H1 (cell line): ENCODE measurements at regions not wholly inside any gene's neighbourhood (a gene's known extent, or its start where the extent isn't known, plus 50 kb on each side); places are given as distances from the start of the nearest gene placed in this dataset.

Experiments used
- CTCF ChIA-PET: fragments of 300-600 bp; sonication (Branson Sonifier 250); formaldehyde crosslinking; loops from one replicate; lab custom pipeline; 2021; ENCODE audit not compliant: partially characterized antibody; lab: Charles Lee
- POLR2A ChIA-PET: fragments of 300-600 bp; sonication (Branson Sonifier 250); formaldehyde crosslinking; loops from one replicate; lab custom pipeline; 2021; ENCODE audit warnings: inconsistent platforms; ENCODE audit not compliant: partially characterized antibody; lab: Charles Lee
- DNase-seq, 2 experiments: peaks; one replicate each; pipeline versions ENCODE4 v3.0.0 to v3.0.0-alpha.2; 2010 to 2022; ENCODE audit warnings: low spot score in 2 of 2, low read depth in 1 of 2, mixed read lengths in 1 of 2
- FAIRE-seq: peaks from 2 replicates; lab custom pipeline; 2011; peaks lifted over from hg19 to GRCh38; lab: Jason Lieb, UNC
- H2AFZ ChIP-seq: 2 replicates; pipeline ENCODE4 v1.8.1; 2012; ENCODE audit warnings: low read length, inconsistent platforms
- H2AK5ac ChIP-seq: 2 replicates; pipeline ENCODE4 v1.6.1; 2013; ENCODE audit warnings: low read depth, low read length
- H2BK120ac ChIP-seq: replicated peaks from 2 replicates; pipeline ENCODE3; 2013; ENCODE audit warnings: low read depth, low read length, inconsistent platforms
- H2BK12ac ChIP-seq: 2 replicates; pipeline ENCODE4 v1.6.1; 2013; ENCODE audit warnings: low read depth, low read length
- H2BK15ac ChIP-seq: 2 replicates; pipeline ENCODE4 v1.6.1; 2013; ENCODE audit warnings: low read length
- H2BK20ac ChIP-seq: 2 replicates; pipeline ENCODE4 v1.6.1; 2013; ENCODE audit warnings: low read length
- H2BK5ac ChIP-seq: 2 replicates; pipeline ENCODE4 v1.6.1; 2013; ENCODE audit warnings: low read depth, low read length
- H3K14ac ChIP-seq: 2 replicates; pipeline ENCODE4 v1.6.1; 2013; ENCODE audit warnings: inconsistent platforms; ENCODE audit not compliant: insufficient read length
- H3K18ac ChIP-seq: 2 replicates; pipeline ENCODE4 v1.6.1; 2013; ENCODE audit warnings: low read length; ENCODE audit errors: extremely low read depth
- H3K23ac ChIP-seq: 2 replicates; pipeline ENCODE4 v1.6.1; 2013; ENCODE audit warnings: inconsistent platforms; ENCODE audit not compliant: insufficient read length
- H3K23me2 ChIP-seq: 2 replicates; pipeline ENCODE4 v1.6.1; 2013; ENCODE audit warnings: low read depth, low read length
- H3K27ac ChIP-seq: 2 replicates; pipeline ENCODE4 v1.6.1; 2011; ENCODE audit warnings: low read depth, low read length, inconsistent platforms
- H3K27me3 ChIP-seq, 4 experiments: replicated peaks in 1 of 4; 1 replicate in 1 of 4; 2 replicates in 3 of 4; pipeline versions ENCODE4 v1.6.1 to v1.8.1; 2011 to 2013; ENCODE audit warnings: low read length in 3 of 4, mild to moderate bottlenecking in 3 of 4, inconsistent platforms in 2 of 4, mixed read lengths in 2 of 4, moderate library complexity in 1 of 4; ENCODE audit not compliant: control insufficient read depth in 3 of 4, insufficient read depth in 3 of 4; ENCODE audit errors: extremely low read depth in 1 of 4
- H3K36me3 ChIP-seq, 4 experiments: 2 replicates each; pipeline versions ENCODE4 v1.6.1 to v1.8.1; 2011 to 2013; ENCODE audit warnings: mild to moderate bottlenecking in 4 of 4, low read length in 3 of 4, moderate library complexity in 2 of 4, control low read depth in 1 of 4, inconsistent platforms in 1 of 4; ENCODE audit not compliant: insufficient read depth in 4 of 4, control insufficient read depth in 2 of 4
- H3K4ac ChIP-seq: replicated peaks from 2 replicates; pipeline ENCODE3; 2013; ENCODE audit warnings: low read length, low read depth, mixed read lengths, inconsistent platforms; ENCODE audit not compliant: insufficient read length
- H3K4me1 ChIP-seq, 4 experiments: replicated peaks in 1 of 4; 1 replicate in 1 of 4; 2 replicates in 3 of 4; pipeline versions ENCODE4 v1.6.1 to v1.8.1; 2011 to 2013; ENCODE audit warnings: low read length in 3 of 4, inconsistent platforms in 2 of 4, mixed read lengths in 1 of 4; ENCODE audit not compliant: insufficient read depth in 4 of 4, control insufficient read depth in 3 of 4
- H3K4me2 ChIP-seq, 2 experiments: 2 replicates each; pipeline versions ENCODE4 v1.6.1 to v1.8.1; 2011 to 2013; ENCODE audit warnings: low read depth in 2 of 2, low read length in 2 of 2, control low read depth in 1 of 2, inconsistent platforms in 1 of 2, mild to moderate bottlenecking in 1 of 2; ENCODE audit not compliant: insufficient read depth in 1 of 2
- H3K4me3 ChIP-seq, 4 experiments: fragments of 200-600, 300-600 bp in 1 of 4; sonication (generic), shearing (Covaris generic), sonication (Bioruptor Twin) in 1 of 4; 2 replicates each; pipeline versions ENCODE4 v1.5.1 to v1.8.1; 2011 to 2016; ENCODE audit warnings: low read length in 4 of 4, low read depth in 3 of 4, control low read depth in 2 of 4, inconsistent platforms in 2 of 4, mild to moderate bottlenecking in 2 of 4, mixed read lengths in 1 of 4, moderate library complexity in 1 of 4; ENCODE audit not compliant: insufficient read depth in 2 of 4; ENCODE audit errors: extremely low read depth in 1 of 4
- H3K56ac ChIP-seq: replicated peaks from 2 replicates; pipeline ENCODE3; 2013; ENCODE audit warnings: low read depth, mild to moderate bottlenecking, mixed read lengths, low read length, inconsistent platforms; ENCODE audit not compliant: insufficient read length
- H3K79me1 ChIP-seq: 2 replicates; pipeline ENCODE4 v1.6.1; 2013; ENCODE audit warnings: low read depth, low read length, control low read depth
- H3K79me2 ChIP-seq, 2 experiments: 2 replicates each; pipeline versions ENCODE4 v1.6.1 to v1.8.1; 2012 to 2013; ENCODE audit warnings: low read length in 2 of 2, mild to moderate bottlenecking in 2 of 2, inconsistent platforms in 1 of 2; ENCODE audit not compliant: insufficient read depth in 2 of 2, control insufficient read depth in 1 of 2
- H3K9ac ChIP-seq, 4 experiments: replicated peaks in 1 of 4; 1 replicate in 1 of 4; 2 replicates in 3 of 4; pipeline versions ENCODE4 v1.6.1 to v1.8.1; 2011 to 2013; ENCODE audit warnings: low read depth in 3 of 4, low read length in 3 of 4, control low read depth in 2 of 4, mild to moderate bottlenecking in 2 of 4, moderate library complexity in 2 of 4, inconsistent platforms in 1 of 4; ENCODE audit errors: extremely low read depth in 1 of 4
- H3K9me3 ChIP-seq, 2 experiments: 2 replicates each; pipeline versions ENCODE4 v1.6.1 to v1.8.1; 2012 to 2013; ENCODE audit warnings: mild to moderate bottlenecking in 2 of 2, moderate library complexity in 2 of 2, control low read depth in 1 of 2, inconsistent platforms in 1 of 2, low read depth in 1 of 2, low read length in 1 of 2, mixed read lengths in 1 of 2; ENCODE audit not compliant: insufficient read depth in 2 of 2
- H4K20me1 ChIP-seq, 2 experiments: replicated peaks in 1 of 2; 2 replicates each; pipeline versions ENCODE3 to v1.8.1; 2011 to 2013; ENCODE audit warnings: inconsistent platforms in 2 of 2, low read length in 2 of 2, mild to moderate bottlenecking in 1 of 2; ENCODE audit not compliant: insufficient read depth in 2 of 2, control insufficient read depth in 1 of 2
- H4K5ac ChIP-seq: 2 replicates; pipeline ENCODE4 v1.6.1; 2013; ENCODE audit warnings: low read length, low read depth, mixed read lengths, inconsistent platforms; ENCODE audit not compliant: insufficient read length
- H4K8ac ChIP-seq: 2 replicates; pipeline ENCODE4 v1.8.0; 2013; ENCODE audit warnings: mild to moderate bottlenecking, moderate library complexity, low read length, inconsistent platforms; ENCODE audit not compliant: insufficient read depth; ENCODE audit errors: extremely low read depth
- H4K91ac ChIP-seq: replicated peaks from 2 replicates; pipeline ENCODE3; 2013; ENCODE audit warnings: low read length, mixed read lengths, inconsistent platforms; ENCODE audit not compliant: insufficient read length
- FOSL1 ChIP-seq: IDR thresholded peaks from 2 replicates; pipeline ENCODE4 v1.6.1; 2011; ENCODE audit warnings: mild to moderate bottlenecking, low read depth, low read length, moderate library complexity; ENCODE audit not compliant: insufficient read depth
- WGBS, 2 experiments: shearing (Covaris generic) in 1 of 2; methylation state at CpG; one replicate each; pipeline versions ENCODE4 v1.1.6 to v1.1.7; 2013 to 2015; ENCODE audit warnings: low lambda C conversion rate in 2 of 2, mixed read lengths in 2 of 2, inconsistent platforms in 1 of 2, low coverage in 1 of 2, missing lambda C conversion rate in 1 of 2; ENCODE audit not compliant: insufficient replicate concordance in 2 of 2, insufficient coverage in 1 of 2, insufficient read length in 1 of 2; ENCODE audit errors: extremely low coverage in 1 of 2, missing lambda C conversion rate in 1 of 2; 5-methylcytosine and 5-hydroxymethylcytosine counted together

DNA sequence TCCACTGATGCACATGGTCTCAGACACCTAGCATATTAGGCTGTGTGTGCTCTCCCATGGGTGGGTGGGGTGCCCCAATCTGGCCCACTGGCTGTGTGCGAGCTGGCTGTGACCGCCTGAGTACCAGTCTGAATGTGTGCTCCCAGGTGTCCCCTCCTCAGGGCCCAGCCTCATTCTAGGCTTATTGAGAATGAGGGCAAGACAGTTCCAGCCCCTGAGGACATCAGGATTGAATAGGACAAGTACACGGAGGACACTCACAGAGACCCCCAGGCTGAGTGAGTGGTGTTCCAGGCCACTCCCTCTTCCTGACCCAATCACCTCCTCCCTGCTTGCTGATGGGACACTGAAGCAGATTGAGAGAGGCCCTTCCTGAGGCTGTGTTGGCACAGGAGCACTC lies 116.1 kb upstream of the RAB6C start:
- Histone ChIP-seq H3K4ac (no peak overlapping the region), H3K9ac (no peak overlapping the region), H3K4me3 (no peak overlapping the region), H3K27me3 (no peaks in the 10 kb centered on the region), H3K36me3 (no peaks in the 10 kb centered on the region), H4K5ac (no peak overlapping the region), H3K79me1 (no peaks in the 10 kb centered on the region; the same call in 1 of the 2 replicates), H3K4me2 (no peak overlapping the region), H3K27ac (no peak overlapping the region), H4K20me1 (no peaks in the 10 kb centered on the region), H2BK5ac (no peak overlapping the region), H3K4me1 (peaks cover 0 to 6% (median 0%) of the 10 kb centered on the region in 4 experiments; a peak in 2 of 7 replicates), H2BK15ac (no peak overlapping the region), H3K23me2 (0 out of 2 replicates have a peak, but pooled peaks cover 1% of the 10 kb centered on the region), H2AK5ac (no peak overlapping the region), H3K23ac (no peak overlapping the region), H2AFZ (no peak overlapping the region), H3K14ac (no peak overlapping the region), H2BK20ac (no peak overlapping the region), H2BK120ac (no peak overlapping the region), H2BK12ac (no peak overlapping the region), H3K79me2 (no peaks in the 10 kb centered on the region), H3K56ac (no peak overlapping the region), H3K9me3 (no peaks in the 10 kb centered on the region), H4K91ac (no peak overlapping the region), H3K18ac (no peak overlapping the region; the same call in 1 of the 2 replicates), H4K8ac (no peak overlapping the region)
- CTCF ChIA-PET = interaction anchor here (0.8 to 1.2 kb wide), 2 partner anchors 13 to 60 kb away, joined by 3 to 5 read pairs; no protein-coding TSS in a partner anchor
- TF ChIP-seq FOSL1 = no peak
- no peak for FAIRE-seq
- 82% methylated on average over 3 of the region's 3 CpGs; no CpG with 5 or more reads in 1 of the 2 experiments for WGBS, 2 experiments
- no peak for DNase-seq
- POLR2A ChIA-PET = no interaction called here
